ENCODE measurements at regions not wholly inside any gene's neighbourhood (a gene's known extent, or its start where the extent isn't known, plus 50 kb on each side); places are given as distances from the start of the nearest gene placed in this dataset.

DNA sequence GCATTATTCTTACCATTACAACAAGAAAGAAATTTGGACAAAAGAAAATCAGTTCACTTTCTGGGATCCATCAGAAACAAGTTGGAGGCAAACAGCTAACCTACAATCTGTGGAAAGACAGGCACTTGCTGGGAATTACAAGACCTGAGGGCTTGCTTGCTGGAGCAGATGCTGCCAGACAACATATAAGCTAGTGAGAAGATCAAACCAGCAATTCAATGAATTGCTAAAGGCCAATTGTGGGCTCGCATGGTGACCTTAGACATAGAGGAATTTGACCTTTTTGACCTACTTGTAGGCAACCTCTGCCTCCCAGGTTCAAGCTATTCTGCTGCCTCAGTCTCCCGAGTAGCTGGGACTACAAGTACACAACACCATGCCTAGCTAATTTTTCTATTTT lies 921.2 kb upstream of the CNTNAP5 start:
- no peak overlapping the region for H3K27ac ChIP-seq (ENCODE audit: low read length in 2 of 2)
- H3K27ac Mint-ChIP-seq = no peak overlapping the region
- ATAC-seq (ENCODE audit: low read depth) (no peak), DNase-seq (no peak)
- ChIA-PET CTCF (no interaction called here), POLR2A (no interaction called here)
- peaks cover 4% of the 10 kb centered on the region for H3K9me3 Mint-ChIP-seq (ENCODE audit: insufficient read depth)
- intact Hi-C loops (cut with micrococcal nuclease) = no loop called here
- no peaks in the 10 kb centered on the region for H3K27me3 Mint-ChIP-seq
- no peak overlapping the region for H3K4me3 Mint-ChIP-seq
- H3K4me2 ChIP-seq (replicated peaks; ENCODE audit: low read depth, low read length, poor library complexity, severe bottlenecking) = no peak overlapping the region
- no peak overlapping the region for H3K9ac ChIP-seq (ENCODE audit: low read length)
- H3K36me3 ChIP-seq (replicated peaks in 1 of 2; ENCODE audit: control extremely low read depth in 1 of 2, control insufficient read depth in 1 of 2, extremely low read depth in 1 of 2, insufficient read depth in 2 of 2, low read length in 1 of 2) = no peaks in the 10 kb centered on the region
- WGBS (ENCODE audit: insufficient coverage) = 100% methylated on average over 1 of the region's 2 CpGs
- H2AFZ ChIP-seq (ENCODE audit: insufficient read depth, low read depth, low read length, poor library complexity, severe bottlenecking) = no peak overlapping the region
- no peak overlapping the region for H3K4me3 ChIP-seq (ENCODE audit: control extremely low read depth in 1 of 5, extremely low read depth in 1 of 5, insufficient read depth in 1 of 5, low read depth in 2 of 5, low read length in 4 of 5)
- no peak for TF ChIP-seq EZH2 (IDR thresholded peaks at IDR 0.05; ENCODE audit: borderline replicate concordance, insufficient read depth, low read depth, low read length, poor library complexity, severe bottlenecking)
- TF ChIP-seq, protein P1, sequence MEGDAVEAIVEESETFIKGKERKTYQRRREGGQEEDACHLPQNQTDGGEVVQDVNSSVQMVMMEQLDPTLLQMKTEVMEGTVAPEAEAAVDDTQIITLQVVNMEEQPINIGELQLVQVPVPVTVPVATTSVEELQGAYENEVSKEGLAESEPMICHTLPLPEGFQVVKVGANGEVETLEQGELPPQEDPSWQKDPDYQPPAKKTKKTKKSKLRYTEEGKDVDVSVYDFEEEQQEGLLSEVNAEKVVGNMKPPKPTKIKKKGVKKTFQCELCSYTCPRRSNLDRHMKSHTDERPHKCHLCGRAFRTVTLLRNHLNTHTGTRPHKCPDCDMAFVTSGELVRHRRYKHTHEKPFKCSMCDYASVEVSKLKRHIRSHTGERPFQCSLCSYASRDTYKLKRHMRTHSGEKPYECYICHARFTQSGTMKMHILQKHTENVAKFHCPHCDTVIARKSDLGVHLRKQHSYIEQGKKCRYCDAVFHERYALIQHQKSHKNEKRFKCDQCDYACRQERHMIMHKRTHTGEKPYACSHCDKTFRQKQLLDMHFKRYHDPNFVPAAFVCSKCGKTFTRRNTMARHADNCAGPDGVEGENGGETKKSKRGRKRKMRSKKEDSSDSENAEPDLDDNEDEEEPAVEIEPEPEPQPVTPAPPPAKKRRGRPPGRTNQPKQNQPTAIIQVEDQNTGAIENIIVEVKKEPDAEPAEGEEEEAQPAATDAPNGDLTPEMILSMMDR (IDR thresholded peaks at IDR 0.05) = no peak
- peaks cover 0 to 1% (median 0%) of the 10 kb centered on the region in 3 donors for H3K9me3 ChIP-seq (ENCODE audit: control extremely low read depth in 1 of 3, control insufficient read depth in 2 of 3, insufficient read depth in 1 of 3, low read length in 2 of 3)
- no peaks in the 10 kb centered on the region for H3K4me1 Mint-ChIP-seq
- H3K79me2 ChIP-seq (ENCODE audit: control insufficient read depth, insufficient read depth, low read length) = no peaks in the 10 kb centered on the region
- no peaks in the 10 kb centered on the region for H3K27me3 ChIP-seq (replicated peaks in 1 of 4; ENCODE audit: control extremely low read depth in 1 of 4, control insufficient read depth in 3 of 4, insufficient read depth in 4 of 4, low read length in 3 of 4)
- H4K20me1 ChIP-seq (ENCODE audit: control insufficient read depth, insufficient read depth, low read length, poor library complexity, severe bottlenecking) = no peaks in the 10 kb centered on the region
- no peaks in the 10 kb centered on the region for H3K4me1 ChIP-seq (ENCODE audit: control insufficient read depth in 2 of 2, insufficient read depth in 2 of 2, low read length in 2 of 2)

DNA sequence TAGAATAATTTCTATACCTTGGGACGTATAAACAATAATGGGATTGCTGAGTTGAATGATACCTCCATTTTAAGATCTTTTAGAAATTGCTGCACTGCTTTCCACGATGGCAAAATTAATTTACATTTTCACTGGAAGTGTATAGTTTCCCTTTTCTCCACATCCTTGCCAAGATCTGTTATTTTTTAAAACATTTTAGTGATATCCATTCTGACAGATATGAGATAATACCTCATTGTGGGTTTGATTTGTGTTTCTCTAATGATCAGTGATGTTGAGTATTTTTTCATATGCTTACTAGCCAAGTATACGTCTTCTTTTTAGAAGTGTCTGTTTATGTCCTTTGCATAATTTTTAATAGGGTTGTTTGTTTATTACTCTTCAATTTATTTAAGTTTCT lies 908.5 kb upstream of the CNTNAP5 start:
- H3K4me1 Mint-ChIP-seq = no peaks in the 10 kb centered on the region
- Histone ChIP-seq H3K79me2 (ENCODE audit: control insufficient read depth, insufficient read depth, low read length) (no peaks in the 10 kb centered on the region), H3K4me1 (ENCODE audit: control insufficient read depth in 2 of 2, insufficient read depth in 2 of 2, low read length in 2 of 2) (no peaks in the 10 kb centered on the region), H3K4me3 (ENCODE audit: control extremely low read depth in 1 of 5, extremely low read depth in 1 of 5, insufficient read depth in 1 of 5, low read depth in 2 of 5, low read length in 4 of 5) (no peak overlapping the region), H3K27me3 (replicated peaks in 1 of 4; ENCODE audit: control extremely low read depth in 1 of 4, control insufficient read depth in 3 of 4, insufficient read depth in 4 of 4, low read length in 3 of 4) (no peaks in the 10 kb centered on the region), H4K20me1 (ENCODE audit: control insufficient read depth, insufficient read depth, low read length, poor library complexity, severe bottlenecking) (no peaks in the 10 kb centered on the region), H3K9me3 (ENCODE audit: control extremely low read depth in 1 of 3, control insufficient read depth in 2 of 3, insufficient read depth in 1 of 3, low read length in 2 of 3) (peaks cover 0 to 6% (median 0%) of the 10 kb centered on the region in 3 donors), H3K4me2 (replicated peaks; ENCODE audit: low read depth, low read length, poor library complexity, severe bottlenecking) (no peak overlapping the region), H3K36me3 (replicated peaks in 1 of 2; ENCODE audit: control extremely low read depth in 1 of 2, control insufficient read depth in 1 of 2, extremely low read depth in 1 of 2, insufficient read depth in 2 of 2, low read length in 1 of 2) (no peaks in the 10 kb centered on the region), H3K27ac (ENCODE audit: low read length in 2 of 2) (no peak overlapping the region), H3K9ac (ENCODE audit: low read length) (no peak overlapping the region), H2AFZ (ENCODE audit: insufficient read depth, low read depth, low read length, poor library complexity, severe bottlenecking) (no peak overlapping the region)
- POLR2A ChIA-PET = no interaction called here
- H3K9me3 Mint-ChIP-seq (ENCODE audit: insufficient read depth) = no peaks in the 10 kb centered on the region
- TF ChIP-seq EZH2 (IDR thresholded peaks at IDR 0.05; ENCODE audit: borderline replicate concordance, insufficient read depth, low read depth, low read length, poor library complexity, severe bottlenecking) = no peak
- TF ChIP-seq, protein P1 (IDR thresholded peaks at IDR 0.05) = no peak
- DNase-seq (no peak), ATAC-seq (ENCODE audit: low read depth) (no peak)
- H3K27ac Mint-ChIP-seq = no peak overlapping the region
- CTCF ChIA-PET = no interaction called here
- WGBS (ENCODE audit: insufficient coverage) = no CpG with 5 or more reads among the region's 3 CpGs
- H3K4me3 Mint-ChIP-seq = no peak overlapping the region
- intact Hi-C loops (cut with micrococcal nuclease) = no loop called here
- H3K27me3 Mint-ChIP-seq = no peaks in the 10 kb centered on the region
